Left ventricle myocardium superior (tissue), 1 donor: ENCODE measurements at regions not wholly inside any gene's neighbourhood (a gene's known extent, or its start where the extent isn't known, plus 50 kb on each side); places are given as distances from the start of the nearest gene placed in this dataset.

Experiments
- ATAC-seq: fragments of 200-7000 bp; cut with Tn5 transposase; one replicate; pipeline ENCODE4 v1.9.1; 2020; ENCODE audit warnings: mild to moderate bottlenecking, moderate library complexity
- DNase-seq: peaks from one replicate; pipeline ENCODE4 v3.0.0-alpha.2; 2020
- intact Hi-C: fragments of 100-400 bp; cut with micrococcal nuclease; formaldehyde crosslinking; loops from one replicate; pipeline ENCODE4 v1.11.0; 2022
- donor health status: DM: no; HTN: yes; CAD: no; lungs with severe emphysema.

- no peak for DNase-seq
- intact Hi-C loops: no loop called here
- ATAC-seq: peak; percentile 49
Observed at GRCh38 chr4:52263607-52264006, 212.5 kb downstream of the SPATA18 start.

GRCh38 chr4:52265781-52266525, 214.8 kb downstream of the SPATA18 start:
- DNase-seq: no peak
- ATAC-seq: peak; percentile 62
- intact Hi-C loops: no loop called here

DNA sequence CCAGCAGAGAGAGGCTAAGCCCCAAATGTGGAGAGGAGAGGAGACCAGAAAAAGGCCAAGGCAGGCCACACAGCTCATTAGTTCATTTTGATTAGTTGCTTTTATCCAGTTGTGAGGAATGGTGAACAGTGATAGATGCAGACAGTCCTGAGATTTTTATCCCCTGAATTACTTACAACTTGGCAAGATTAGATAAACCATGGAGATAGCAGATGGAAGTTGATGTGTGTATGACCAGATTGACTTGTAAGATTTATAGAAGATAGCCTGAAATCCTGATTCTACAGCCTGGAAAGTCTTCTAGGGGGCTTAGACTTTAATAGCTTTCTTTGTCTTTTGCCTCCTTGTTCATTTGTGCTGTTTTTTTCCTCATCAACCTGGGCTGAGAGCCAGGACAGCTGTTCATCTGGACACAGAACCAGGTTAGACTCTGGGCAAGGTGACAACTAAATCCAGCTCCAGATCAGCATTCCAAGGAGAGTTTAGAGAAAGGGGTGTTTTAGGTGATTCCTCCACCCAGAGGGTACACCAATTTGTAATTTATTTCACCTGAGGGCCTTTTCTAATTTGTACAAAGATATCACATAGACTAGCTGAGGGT, 215.5 kb downstream of the SPATA18 start:
- ATAC-seq (peak; percentile 67), DNase-seq (peak; percentile 55)
- intact Hi-C loops: no loop called here

DNA sequence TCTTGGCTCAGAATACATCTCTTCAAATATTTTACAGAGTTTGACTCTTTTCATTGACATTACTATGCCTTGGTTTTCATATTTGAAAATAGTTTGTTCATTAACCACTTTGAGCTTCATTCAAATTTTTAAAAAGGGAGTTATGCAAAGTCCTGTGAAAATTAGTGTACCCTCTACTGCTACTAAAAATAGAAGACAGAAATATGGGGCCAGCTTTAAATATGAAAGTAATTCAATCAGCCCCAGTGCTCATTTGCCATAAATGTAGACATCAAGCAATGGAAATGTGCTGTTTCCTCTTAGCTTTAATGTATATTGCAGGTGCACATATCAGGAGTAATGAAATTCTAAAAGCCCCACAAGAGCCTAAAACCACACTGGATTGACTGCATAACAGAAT, 218.7 kb downstream of the SPATA18 start:
- ATAC-seq: no peak
- no peak for DNase-seq
- intact Hi-C loops: no loop called here

DNA sequence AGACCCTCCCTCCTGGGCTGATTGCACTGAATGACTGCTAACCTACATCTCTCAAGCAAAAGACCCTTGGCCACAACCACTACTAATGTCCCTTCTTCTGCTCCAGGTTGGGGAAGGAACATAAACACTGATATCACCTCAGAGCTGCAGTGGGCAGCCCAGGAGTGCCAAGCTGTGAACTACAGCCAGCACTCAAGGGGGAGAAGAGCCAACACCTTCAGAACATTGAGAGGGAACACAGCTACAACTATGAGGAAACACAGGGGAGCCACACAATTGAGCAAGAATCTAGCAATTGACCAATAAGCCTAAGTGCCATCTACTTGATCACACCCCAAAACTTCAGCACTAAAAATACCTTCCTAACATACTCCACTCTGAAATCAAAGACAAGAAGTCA, 222.8 kb downstream of the SPATA18 start:
- no peak for ATAC-seq
- DNase-seq: no peak
- intact Hi-C loops: no loop called here

GRCh38 chr4:52288212-52288855, 237.2 kb downstream of the SPATA18 start:
- no peak for ATAC-seq
- DNase-seq: no peak
- intact Hi-C loops: no loop called here

GRCh38 chr4:52290466-52290865, 239.4 kb downstream of the SPATA18 start:
- peak; percentile 47 for ATAC-seq
- peak; percentile 51 for DNase-seq
- intact Hi-C loops: no loop called here

- intact Hi-C loops: no loop called here
- DNase-seq (no peak), ATAC-seq (no peak)
Observed at GRCh38 chr4:52292245-52292644, 241.1 kb downstream of the SPATA18 start.

DNA sequence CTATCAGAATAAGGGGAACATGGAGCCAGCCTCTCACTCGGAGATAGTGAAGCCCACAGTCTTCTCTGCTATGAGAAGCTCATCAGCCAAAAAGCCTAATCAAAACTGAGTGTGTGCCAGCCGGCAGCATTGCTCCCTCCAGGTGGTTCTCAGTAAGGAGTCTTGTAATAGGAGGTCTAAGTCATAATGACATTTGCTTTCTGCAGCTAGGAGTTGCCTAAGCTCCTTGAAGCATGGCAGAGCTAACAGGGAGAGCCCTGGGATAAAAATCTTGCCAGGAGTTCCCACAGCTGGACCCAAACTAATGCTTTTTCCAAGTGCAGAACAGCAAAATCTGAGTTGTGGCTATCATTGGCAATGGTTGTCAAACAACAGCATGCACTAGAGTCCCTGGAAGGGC, 245.2 kb downstream of the SPATA18 start:
- intact Hi-C loops: no loop called here
- no peak for ATAC-seq
- no peak for DNase-seq

- intact Hi-C loops: no loop called here
- ATAC-seq: peak; percentile 24
- no peak for DNase-seq
Observed at GRCh38 chr4:52298444-52298843, 247.3 kb downstream of the SPATA18 start.

- no peak for DNase-seq
- ATAC-seq: peak; percentile 65
- intact Hi-C loops: no loop called here
Observed at GRCh38 chr4:52299120-52299519, 248.0 kb downstream of the SPATA18 start.

DNA sequence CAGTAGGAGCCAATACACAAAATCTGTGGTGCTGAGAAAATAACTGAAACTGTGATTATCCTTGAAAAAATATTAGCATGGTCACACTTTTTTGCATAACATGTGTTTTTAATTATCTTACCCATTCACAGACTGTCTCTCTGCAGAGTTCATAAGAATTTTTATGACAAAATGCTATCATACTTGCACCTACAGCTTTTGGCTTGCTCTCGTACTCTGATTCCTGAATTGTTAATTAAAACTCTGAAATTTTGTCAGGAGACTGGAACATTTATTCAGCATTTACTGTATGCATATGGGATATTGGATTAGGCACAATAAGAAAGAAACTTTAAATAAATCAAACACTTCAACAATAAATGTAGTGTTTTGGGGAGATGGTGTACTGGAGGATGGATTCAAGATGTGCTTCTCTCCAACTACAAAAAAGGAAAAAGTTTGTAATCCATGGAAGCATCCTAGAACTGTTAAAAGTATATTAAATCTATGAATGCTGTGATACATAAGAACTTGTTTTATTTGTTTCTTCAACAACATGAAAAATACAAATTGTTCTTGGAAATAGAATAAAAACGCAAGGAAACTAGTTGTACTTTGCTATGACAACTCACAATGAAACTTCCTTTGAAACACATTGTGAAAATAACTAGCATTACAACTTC, 260.5 kb downstream of the SPATA18 start:
- no peak for DNase-seq
- intact Hi-C loops: no loop called here

GRCh38 chr4:52312722-52313121, 261.6 kb downstream of the SPATA18 start:
- ATAC-seq (no peak), DNase-seq (no peak)
- intact Hi-C loops: no loop called here

More for the DNA sequence above, 260.5 kb downstream of the SPATA18 start:
- no peak for ATAC-seq

GRCh38 chr4:52317361-52317879, 266.3 kb downstream of the SPATA18 start:
- DNase-seq (no peak), ATAC-seq (no peak)
- intact Hi-C loops: no loop called here

- intact Hi-C loops: no loop called here
- no peak for DNase-seq
- ATAC-seq: no peak
Observed at GRCh38 chr4:52317981-52318380, 266.9 kb downstream of the SPATA18 start.

- DNase-seq (no peak), ATAC-seq (no peak)
- intact Hi-C loops: no loop called here
Observed at GRCh38 chr4:52329894-52330293, 278.8 kb downstream of the SPATA18 start.

DNA sequence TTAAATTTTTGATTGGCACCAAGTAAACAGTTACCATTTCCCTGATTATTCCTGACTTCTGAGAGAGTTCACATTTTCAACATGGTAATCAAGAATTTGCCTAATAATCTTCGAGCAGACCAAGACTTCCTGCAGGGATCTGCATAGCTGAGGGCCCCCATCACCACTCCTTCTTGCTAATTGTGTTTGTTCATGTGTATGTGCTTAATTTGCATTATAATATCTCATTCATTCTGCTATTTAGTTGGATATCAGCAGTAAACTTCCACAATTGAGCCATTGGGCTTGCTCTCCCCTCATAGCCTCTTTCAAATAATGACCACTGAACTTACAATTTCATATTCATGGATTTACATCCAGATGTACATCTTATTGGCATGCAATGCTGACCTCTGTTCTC, 292.5 kb downstream of the SPATA18 start:
- intact Hi-C loops: no loop called here
- DNase-seq (no peak), ATAC-seq (no peak)

DNA sequence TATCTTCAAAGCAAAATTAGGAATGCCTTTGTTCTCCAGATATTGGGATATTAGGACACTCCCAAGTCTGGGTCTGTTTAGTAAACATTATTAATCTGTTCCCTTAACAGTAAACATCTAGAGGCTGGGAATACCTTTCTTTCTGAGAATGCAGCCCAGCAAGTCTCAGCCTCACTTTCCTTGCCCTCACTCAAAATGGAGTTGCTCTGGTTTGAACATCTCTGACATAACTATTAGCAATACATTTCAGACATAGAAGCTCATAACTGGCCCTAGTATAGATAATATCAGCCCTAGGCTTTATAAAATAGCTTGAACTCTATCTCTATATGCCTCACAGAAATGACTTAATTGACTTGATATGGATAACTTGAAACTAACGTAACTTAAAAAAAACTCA, 299.8 kb downstream of the SPATA18 start:
- ATAC-seq (no peak), DNase-seq (no peak)
- intact Hi-C loops: no loop called here

DNA sequence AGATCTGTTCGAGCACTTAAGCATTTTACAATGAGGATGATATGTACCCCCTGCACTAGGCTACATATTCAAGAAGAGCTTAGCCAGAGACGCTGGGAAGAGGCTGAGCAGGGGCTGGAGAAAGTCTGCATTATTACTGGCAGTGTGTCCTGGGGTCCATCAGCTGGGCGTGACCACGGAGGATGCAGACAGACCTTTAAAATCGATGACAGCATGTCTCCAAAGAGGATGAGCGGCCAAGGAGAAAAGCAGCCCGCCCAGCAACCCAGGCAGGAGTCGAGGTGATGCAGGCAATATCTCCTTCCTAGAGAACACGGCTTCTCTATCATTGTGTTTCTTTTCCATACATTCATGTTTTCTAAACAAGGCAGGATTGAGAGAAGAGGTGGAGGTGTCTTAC, 300.7 kb downstream of the USP46 start:
- intact Hi-C loops: no loop called here
- ATAC-seq: peak; percentile 43
- peak; percentile 31 for DNase-seq

DNA sequence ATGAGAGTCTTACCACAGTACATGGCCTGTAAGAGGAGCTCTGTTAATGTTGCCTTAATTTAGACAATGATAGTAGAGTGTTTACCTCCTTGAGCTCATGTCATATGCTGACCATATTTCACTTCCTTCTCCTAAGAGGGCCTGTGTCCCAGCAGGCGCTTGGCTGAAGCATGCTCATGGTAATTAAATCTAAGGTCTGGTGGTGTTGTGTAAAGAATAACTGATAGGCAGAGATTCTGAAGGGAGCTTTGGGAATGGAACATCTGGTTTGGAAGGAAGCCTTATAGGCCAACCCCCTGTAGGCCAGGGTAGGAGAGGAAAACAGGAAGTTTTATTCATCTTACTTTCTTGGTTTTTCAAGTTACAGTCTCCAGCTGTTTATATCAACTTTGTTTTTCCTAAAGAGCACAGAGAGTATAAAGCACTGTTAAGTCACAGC, 300.2 kb downstream of the USP46 start:
- ATAC-seq (peak; percentile 97), DNase-seq (peak; percentile 52)
- intact Hi-C loops: no loop called here
